GM12872 (cell line): ENCODE measurements at regions not wholly inside any gene's neighbourhood (a gene's known extent, or its start where the extent isn't known, plus 50 kb on each side); places are given as distances from the start of the nearest gene placed in this dataset.

Source experiments
- TF ChIP-seq, protein P1 (sequence below): IDR thresholded peaks from 3 replicates; pipeline ENCODE4 v1.5.1; 2011; ENCODE audit warnings: low read depth, mild to moderate bottlenecking, low read length, moderate library complexity; ENCODE audit not compliant: insufficient read depth

DNA sequence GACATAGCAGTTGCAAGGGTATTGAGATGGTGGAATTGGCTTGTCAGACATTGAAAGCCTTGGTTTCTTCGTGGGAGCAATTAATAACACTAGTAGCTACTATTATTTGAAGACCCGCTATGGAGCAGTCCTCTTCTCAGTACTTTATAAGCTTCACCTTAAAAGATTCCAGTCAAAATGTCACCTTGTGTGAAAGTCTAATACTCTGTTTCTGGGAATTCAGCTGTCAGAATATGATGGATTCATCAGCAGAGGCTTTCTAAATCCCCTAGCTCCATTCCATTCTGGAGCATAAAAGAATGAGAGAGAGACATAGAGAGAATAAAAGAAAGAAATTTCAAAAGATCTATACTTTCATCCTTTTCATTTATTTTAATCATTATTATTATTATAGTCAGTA lies 375.9 kb upstream of the ADGRL2 start:
- TF ChIP-seq, protein P1, sequence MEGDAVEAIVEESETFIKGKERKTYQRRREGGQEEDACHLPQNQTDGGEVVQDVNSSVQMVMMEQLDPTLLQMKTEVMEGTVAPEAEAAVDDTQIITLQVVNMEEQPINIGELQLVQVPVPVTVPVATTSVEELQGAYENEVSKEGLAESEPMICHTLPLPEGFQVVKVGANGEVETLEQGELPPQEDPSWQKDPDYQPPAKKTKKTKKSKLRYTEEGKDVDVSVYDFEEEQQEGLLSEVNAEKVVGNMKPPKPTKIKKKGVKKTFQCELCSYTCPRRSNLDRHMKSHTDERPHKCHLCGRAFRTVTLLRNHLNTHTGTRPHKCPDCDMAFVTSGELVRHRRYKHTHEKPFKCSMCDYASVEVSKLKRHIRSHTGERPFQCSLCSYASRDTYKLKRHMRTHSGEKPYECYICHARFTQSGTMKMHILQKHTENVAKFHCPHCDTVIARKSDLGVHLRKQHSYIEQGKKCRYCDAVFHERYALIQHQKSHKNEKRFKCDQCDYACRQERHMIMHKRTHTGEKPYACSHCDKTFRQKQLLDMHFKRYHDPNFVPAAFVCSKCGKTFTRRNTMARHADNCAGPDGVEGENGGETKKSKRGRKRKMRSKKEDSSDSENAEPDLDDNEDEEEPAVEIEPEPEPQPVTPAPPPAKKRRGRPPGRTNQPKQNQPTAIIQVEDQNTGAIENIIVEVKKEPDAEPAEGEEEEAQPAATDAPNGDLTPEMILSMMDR: no peak

DNA sequence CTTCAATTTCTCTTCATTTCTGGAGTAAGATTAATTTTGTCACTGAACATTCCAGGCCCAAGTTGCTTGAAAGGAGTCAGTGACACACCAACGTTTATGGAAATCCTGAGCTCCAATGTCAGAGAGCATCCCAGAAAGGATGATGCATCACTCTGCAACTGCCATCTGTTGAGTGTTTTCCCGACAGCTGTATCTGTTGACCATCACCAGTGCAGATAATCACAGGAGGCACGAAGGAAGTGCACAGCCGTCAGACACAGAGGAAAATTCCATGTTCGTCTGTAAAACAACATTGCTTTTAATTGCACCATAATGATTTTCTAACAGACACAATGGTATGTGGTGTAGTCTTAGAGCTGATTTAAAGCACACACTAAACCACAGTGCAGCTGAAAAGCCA lies 376.7 kb upstream of the ADGRL2 start:
- TF ChIP-seq, protein P1: no peak

DNA sequence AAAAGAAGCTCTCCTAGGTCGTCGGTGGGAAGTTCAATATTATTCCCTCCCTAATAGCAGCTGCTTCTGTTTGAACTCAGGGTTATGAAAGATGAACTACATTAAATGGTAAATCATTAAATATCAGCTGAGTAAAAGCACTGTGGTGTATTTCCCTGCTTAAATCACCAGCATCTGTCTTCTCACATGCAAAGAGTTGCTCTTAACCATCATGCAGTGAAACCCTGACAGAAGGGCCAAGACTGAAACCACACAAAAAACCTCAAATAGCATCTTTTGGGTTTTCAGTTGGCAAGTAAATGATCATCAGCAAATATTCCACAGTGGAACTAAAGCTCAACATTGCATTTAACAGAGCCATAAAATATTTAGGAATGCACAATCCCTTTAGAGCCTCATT lies 380.0 kb upstream of the ADGRL2 start:
- TF ChIP-seq, protein P1: no peak

DNA sequence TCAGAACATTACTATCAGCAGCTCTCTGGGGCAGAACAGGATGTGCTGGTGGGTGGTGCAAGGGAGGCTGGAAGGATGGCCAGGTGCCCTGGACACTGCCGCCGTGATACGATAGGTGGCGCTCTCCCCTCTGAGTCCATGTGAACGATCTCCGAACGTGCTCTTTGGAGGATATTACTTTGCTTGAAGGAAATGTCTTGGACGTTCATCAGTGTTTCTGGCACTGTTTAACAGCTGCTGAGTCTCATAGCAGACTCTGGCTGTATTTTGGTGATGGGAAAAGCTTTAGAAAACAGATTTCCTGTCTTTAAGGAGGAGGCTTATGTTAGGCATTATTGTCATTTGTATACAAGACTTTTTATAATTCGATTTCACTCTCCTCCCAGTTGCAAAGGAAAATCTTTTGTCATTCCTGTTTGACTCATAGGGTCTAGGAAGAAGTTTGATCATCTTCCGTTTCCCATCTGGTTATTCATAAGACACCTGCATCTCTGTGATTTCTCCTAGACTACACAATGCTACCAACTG lies 386.2 kb upstream of the ADGRL2 start:
- TF ChIP-seq, protein P1: peak; percentile 86

DNA sequence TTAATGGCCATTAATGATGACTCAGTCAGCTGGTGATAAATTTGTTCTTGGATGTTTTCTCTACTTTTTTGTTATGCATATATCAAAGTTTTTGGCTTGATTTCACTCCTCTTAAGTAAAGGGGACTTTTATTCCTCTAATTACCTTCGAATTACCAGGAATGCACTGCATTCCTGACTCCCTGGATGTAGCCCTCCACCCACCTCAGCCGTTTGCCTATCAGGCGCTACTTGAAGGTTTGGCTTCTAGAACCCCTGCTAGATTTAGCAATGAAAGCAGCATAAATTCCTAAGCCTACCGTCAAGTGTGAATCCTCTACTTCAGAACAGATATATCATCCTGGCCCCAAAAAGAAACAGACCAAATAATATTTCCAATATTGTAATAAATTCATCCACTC lies 387.8 kb upstream of the ADGRL2 start:
- TF ChIP-seq, protein P1: no peak

DNA sequence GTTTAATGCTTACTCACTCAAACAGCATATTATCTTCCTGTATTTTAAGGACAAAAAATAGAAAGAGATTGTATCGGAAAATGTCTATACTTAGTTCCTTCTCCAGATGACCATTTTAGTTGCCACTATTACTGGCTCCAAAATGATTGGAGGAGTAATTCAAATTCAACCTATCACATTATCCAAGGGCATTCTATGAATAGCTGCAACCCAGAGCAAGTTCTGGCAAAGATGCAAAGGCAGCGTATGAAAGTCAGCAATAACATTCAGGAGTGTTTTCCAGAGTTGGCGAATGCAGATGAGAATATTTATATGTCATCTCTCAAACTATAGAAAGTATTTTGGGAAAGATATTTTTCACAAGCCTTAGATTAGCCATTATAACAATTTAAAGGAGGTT lies 389.8 kb upstream of the ADGRL2 start:
- TF ChIP-seq, protein P1: no peak

DNA sequence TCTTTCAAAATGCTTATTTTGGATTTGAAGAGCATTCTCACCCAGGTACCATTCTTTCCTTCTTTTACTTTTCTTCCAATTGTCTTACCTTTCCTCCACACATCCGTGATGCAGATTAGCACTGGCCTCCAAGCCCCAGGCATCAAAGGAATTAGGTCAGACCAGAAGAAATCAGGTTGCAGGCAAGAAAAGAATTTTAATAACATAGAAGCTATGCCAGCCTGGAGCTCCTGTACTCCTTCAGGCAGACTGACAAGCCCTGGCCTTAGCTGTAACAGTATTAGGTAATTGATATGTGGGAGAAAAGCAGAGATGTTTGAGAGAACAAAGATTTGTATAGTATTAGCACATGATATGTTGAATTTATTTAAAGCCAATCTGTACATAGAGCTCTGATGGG lies 390.4 kb upstream of the ADGRL2 start:
- TF ChIP-seq, protein P1: no peak
